ENCODE measurements at regions not wholly inside any gene's neighbourhood (a gene's known extent, or its start where the extent isn't known, plus 50 kb on each side); places are given as distances from the start of the nearest gene placed in this dataset.

- no peak overlapping the region for H3K4me3 ChIP-seq (ENCODE audit: low read length)
- no peaks in the 10 kb centered on the region for H3K9me3 ChIP-seq (ENCODE audit: control insufficient read depth, low read length)
- no peaks in the 10 kb centered on the region for H3K36me3 ChIP-seq (ENCODE audit: control insufficient read depth, insufficient read depth, low read length)
- H3K9ac ChIP-seq (ENCODE audit: low read length) = no peak overlapping the region
- no peaks in the 10 kb centered on the region for H3K27me3 ChIP-seq (ENCODE audit: control insufficient read depth, insufficient read depth, low read length)
- peaks cover 6% of the 10 kb centered on the region for H3K4me1 ChIP-seq (ENCODE audit: control insufficient read depth, insufficient read depth, low read length)
Measured at GRCh38 chr4:184526228-184526627, 51.9 kb upstream of the IRF2 start.
